Osteocyte (in vitro differentiated cells): ENCODE measurements at regions not wholly inside any gene's neighbourhood (a gene's known extent, or its start where the extent isn't known, plus 50 kb on each side); places are given as distances from the start of the nearest gene placed in this dataset.

ENCODE experiments used
- DNase-seq: peaks from one replicate; pipeline ENCODE4 v3.0.0; 2021; ENCODE audit warnings: mixed read lengths; ENCODE audit not compliant: unreplicated experiment; ENCODE audit errors: extremely low spot score
- H3K27ac Mint-ChIP-seq: one replicate; pipeline ENCODE4 v1.8.0; 2021; ENCODE audit warnings: mild to moderate bottlenecking, mixed read lengths; ENCODE audit not compliant: unreplicated experiment
- H3K27me3 Mint-ChIP-seq: one replicate; pipeline ENCODE4 v1.8.0; 2021; ENCODE audit warnings: mixed read lengths; ENCODE audit not compliant: unreplicated experiment
- H3K36me3 Mint-ChIP-seq: one replicate; pipeline ENCODE4 v1.8.0; 2021; ENCODE audit warnings: mixed read lengths; ENCODE audit not compliant: unreplicated experiment
- H3K4me1 Mint-ChIP-seq: one replicate; pipeline ENCODE4 v1.8.0; 2021; ENCODE audit warnings: mixed read lengths; ENCODE audit not compliant: unreplicated experiment
- H3K4me3 Mint-ChIP-seq: one replicate; pipeline ENCODE4 v1.8.0; 2021; ENCODE audit warnings: mild to moderate bottlenecking, moderate library complexity, mixed read lengths; ENCODE audit not compliant: unreplicated experiment
- H3K9me3 Mint-ChIP-seq: one replicate; pipeline ENCODE4 v1.8.0; 2021; ENCODE audit warnings: mixed read lengths; ENCODE audit not compliant: unreplicated experiment
- TF ChIP-seq, protein P1 (sequence below): fragments of 200-600 bp; sonication (generic); IDR thresholded peaks from 2 replicates; pipeline ENCODE4 v1.5.0; 2021; ENCODE audit warnings: antibody characterized with exemption, mild to moderate bottlenecking, moderate library complexity

GRCh38 chr3:18585004-18585968 lies 160.1 kb upstream of the SATB1 start:
- TF ChIP-seq, protein P1, sequence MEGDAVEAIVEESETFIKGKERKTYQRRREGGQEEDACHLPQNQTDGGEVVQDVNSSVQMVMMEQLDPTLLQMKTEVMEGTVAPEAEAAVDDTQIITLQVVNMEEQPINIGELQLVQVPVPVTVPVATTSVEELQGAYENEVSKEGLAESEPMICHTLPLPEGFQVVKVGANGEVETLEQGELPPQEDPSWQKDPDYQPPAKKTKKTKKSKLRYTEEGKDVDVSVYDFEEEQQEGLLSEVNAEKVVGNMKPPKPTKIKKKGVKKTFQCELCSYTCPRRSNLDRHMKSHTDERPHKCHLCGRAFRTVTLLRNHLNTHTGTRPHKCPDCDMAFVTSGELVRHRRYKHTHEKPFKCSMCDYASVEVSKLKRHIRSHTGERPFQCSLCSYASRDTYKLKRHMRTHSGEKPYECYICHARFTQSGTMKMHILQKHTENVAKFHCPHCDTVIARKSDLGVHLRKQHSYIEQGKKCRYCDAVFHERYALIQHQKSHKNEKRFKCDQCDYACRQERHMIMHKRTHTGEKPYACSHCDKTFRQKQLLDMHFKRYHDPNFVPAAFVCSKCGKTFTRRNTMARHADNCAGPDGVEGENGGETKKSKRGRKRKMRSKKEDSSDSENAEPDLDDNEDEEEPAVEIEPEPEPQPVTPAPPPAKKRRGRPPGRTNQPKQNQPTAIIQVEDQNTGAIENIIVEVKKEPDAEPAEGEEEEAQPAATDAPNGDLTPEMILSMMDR: no peak
- Mint-ChIP-seq H3K27ac (no peak overlapping the region), H3K9me3 (peaks cover 4% of the 10 kb centered on the region), H3K4me1 (no peaks in the 10 kb centered on the region), H3K4me3 (no peak overlapping the region), H3K36me3 (no peaks in the 10 kb centered on the region), H3K27me3 (no peaks in the 10 kb centered on the region)
- DNase-seq: no peak

DNA sequence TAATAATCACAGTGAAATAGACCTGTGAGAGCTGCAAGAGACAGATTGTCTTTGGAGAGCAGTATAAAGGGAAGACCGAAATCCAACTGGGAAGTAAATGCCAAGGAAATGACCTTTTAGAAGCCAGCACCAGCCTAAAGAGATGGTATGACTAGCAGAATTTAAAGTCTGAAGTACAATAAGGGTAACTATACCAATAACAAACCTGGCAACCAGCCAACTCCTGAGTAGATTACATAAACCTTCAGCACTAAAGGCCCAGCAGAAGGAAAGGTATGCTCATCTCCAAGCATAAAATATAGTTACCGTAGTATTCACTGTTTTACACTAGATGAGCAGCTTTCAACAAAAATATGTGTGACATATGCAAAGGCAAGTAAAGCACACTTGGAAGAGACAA lies 155.1 kb upstream of the SATB1 start:
- Mint-ChIP-seq H3K4me1 (no peaks in the 10 kb centered on the region), H3K27ac (no peak overlapping the region), H3K36me3 (no peaks in the 10 kb centered on the region), H3K9me3 (peaks cover 4% of the 10 kb centered on the region), H3K27me3 (peaks cover 2% of the 10 kb centered on the region), H3K4me3 (no peak overlapping the region)
- TF ChIP-seq, protein P1: no peak
- DNase-seq: no peak

DNA sequence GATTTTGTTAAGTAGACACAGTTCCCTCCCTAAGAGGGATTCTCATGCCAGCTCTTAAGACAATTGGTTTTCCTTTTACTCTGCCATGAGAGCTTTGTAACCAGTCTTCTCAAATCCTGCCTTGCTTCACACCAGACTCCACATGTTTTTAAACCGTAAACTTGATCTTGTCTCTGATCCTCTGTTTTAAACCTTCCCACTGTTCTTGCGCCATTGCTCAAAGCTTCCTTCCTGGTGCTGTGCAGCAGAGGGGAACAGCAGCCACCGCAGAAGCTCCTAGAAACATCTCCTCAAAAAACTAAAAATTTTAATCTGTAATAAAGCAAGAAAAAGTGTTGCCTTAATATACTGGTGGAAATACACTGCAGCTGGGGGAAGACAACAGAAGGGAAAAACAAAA lies 154.5 kb upstream of the SATB1 start:
- no peak overlapping the region for H3K4me3 Mint-ChIP-seq
- H3K9me3 Mint-ChIP-seq: peaks cover 4% of the 10 kb centered on the region
- peaks cover 2% of the 10 kb centered on the region for H3K27me3 Mint-ChIP-seq
- no peak overlapping the region for H3K27ac Mint-ChIP-seq
- DNase-seq: no peak
- TF ChIP-seq, protein P1: no peak
- no peaks in the 10 kb centered on the region for H3K36me3 Mint-ChIP-seq
- H3K4me1 Mint-ChIP-seq: no peaks in the 10 kb centered on the region

DNA sequence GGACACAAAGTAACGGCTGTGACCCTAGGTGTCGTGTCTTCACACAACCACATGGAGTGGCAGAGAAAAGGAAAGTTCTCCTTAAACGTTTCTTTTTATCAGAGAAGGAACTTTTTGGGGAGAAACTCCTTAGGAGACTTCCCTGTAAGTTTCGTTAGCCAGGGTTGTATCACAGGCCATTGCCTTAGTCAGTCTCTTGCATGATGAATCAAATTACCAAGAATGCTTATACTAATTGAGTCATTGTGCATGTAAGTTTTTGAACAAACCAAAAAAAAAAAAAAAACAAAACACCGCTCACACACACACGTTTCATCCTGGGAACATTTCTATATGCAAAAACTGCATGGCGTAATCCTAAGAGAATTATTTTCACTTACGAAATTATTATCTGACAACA lies 150.4 kb upstream of the SATB1 start:
- no peak for DNase-seq
- TF ChIP-seq, protein P1: no peak
- Mint-ChIP-seq H3K27ac (no peak overlapping the region), H3K4me3 (no peak overlapping the region), H3K36me3 (no peaks in the 10 kb centered on the region), H3K4me1 (no peaks in the 10 kb centered on the region), H3K9me3 (no peaks in the 10 kb centered on the region), H3K27me3 (peaks cover 2% of the 10 kb centered on the region)

- Mint-ChIP-seq H3K4me1 (no peaks in the 10 kb centered on the region), H3K4me3 (no peak overlapping the region), H3K27ac (no peak overlapping the region), H3K36me3 (no peaks in the 10 kb centered on the region), H3K27me3 (no peaks in the 10 kb centered on the region), H3K9me3 (no peaks in the 10 kb centered on the region)
- TF ChIP-seq, protein P1: no peak
- DNase-seq: no peak
These were observed 147.7 kb upstream of the SATB1 start for GRCh38 chr3:18572809-18573208.
